ENCODE measurements at regions not wholly inside any gene's neighbourhood (a gene's known extent, or its start where the extent isn't known, plus 50 kb on each side); places are given as distances from the start of the nearest gene placed in this dataset.

- TF ChIP-seq CTCF (IDR thresholded peaks at IDR 0.05 in 8 of 11, conservative IDR thresholded peaks at IDR 0.05 in 3 of 11), result no peak
- TF ChIP-seq POLR2A (IDR thresholded peaks at IDR 0.05), result no peak
Measured at GRCh38 chr20:52321396-52321795, 129.8 kb upstream of the ZFP64 start.

Measured in spleen (tissue), 7 donors.